HCT116 (cell line): ENCODE measurements at regions not wholly inside any gene's neighbourhood (a gene's known extent, or its start where the extent isn't known, plus 50 kb on each side); places are given as distances from the start of the nearest gene placed in this dataset.

ENCODE experiments used
- ATAC-seq: fragments of 200-7000 bp; cut with Tn5 transposase; 2 replicates; pipeline ENCODE4 v1.9.1; 2020; ENCODE audit warnings: mild to moderate bottlenecking, moderate library complexity
- BruUV-seq: library from RNA; stranded (reverse); fragments of 400-500 nt; replicated peaks from 2 replicates; lab custom pipeline; 2021; lab: Mats Ljungman, UMichigan
- CTCF ChIA-PET: fragments of 300-600 bp; sonication (Branson Sonifier 250); formaldehyde crosslinking; loops from one replicate; lab custom pipeline; 2021; ENCODE audit warnings: antibody characterized with exemption; lab: Charles Lee
- POLR2A ChIA-PET: fragments of 300-600, 350-600 bp; sonication (Branson Sonifier 250); formaldehyde crosslinking; loops from one replicate; lab custom pipeline; 2021; ENCODE audit warnings: antibody characterized with exemption; lab: Charles Lee
- RAD21 ChIA-PET, 2 experiments: fragments of 300-600 bp; sonication (Branson Sonifier 250); formaldehyde crosslinking; loops; one replicate each; lab custom pipeline; 2023; ENCODE audit warnings: low total read pairs in 2 of 2; ENCODE audit not compliant: uncharacterized antibody in 2 of 2, unreplicated experiment in 2 of 2, low non-redundant PET in 1 of 2; lab: Charles Lee
- DNase-seq: peaks from one replicate; pipeline ENCODE4 v3.0.0-alpha.2; 2010; ENCODE audit warnings: low read depth, low spot score
- H2AFZ ChIP-seq: fragments of 200-600 bp; shearing (Covaris generic), sonication (generic); 2 replicates; pipeline ENCODE4 v1.6.1; 2017; ENCODE audit warnings: low read depth, mixed run types, mixed read lengths, antibody characterized with exemption, low read length; ENCODE audit not compliant: poor library complexity, severe bottlenecking
- H3K27ac ChIP-seq: 2 replicates; pipeline ENCODE4 v1.5.1; 2012; ENCODE audit warnings: low read depth, low read length
- H3K27me3 ChIP-seq: fragments of 200-600 bp; sonication (generic); 2 replicates; pipeline ENCODE4 v1.6.1; 2016; ENCODE audit warnings: mixed run types, low read length, mixed read lengths; ENCODE audit not compliant: insufficient read depth
- H3K36me3 ChIP-seq, 2 experiments: fragments of 200-500 bp in 1 of 2; fragments of 200-600 bp in 1 of 2; sonication (Bioruptor generic) in 1 of 2; sonication (generic) in 1 of 2; 2 replicates each; pipeline versions ENCODE4 v1.5.1 to v1.6.1; 2014 to 2016; ENCODE audit warnings: low read length in 2 of 2, inconsistent platforms in 1 of 2, mixed read lengths in 1 of 2, mixed run types in 1 of 2; ENCODE audit not compliant: insufficient read depth in 2 of 2, control insufficient read depth in 1 of 2
- H3K4me1 ChIP-seq, 2 experiments: fragments of 200-600 bp in 1 of 2; sonication (generic) in 1 of 2; 2 replicates each; pipeline versions ENCODE4 v1.5.1 to v1.6.1; 2012 to 2017; ENCODE audit warnings: low read length in 2 of 2, inconsistent platforms in 1 of 2, mild to moderate bottlenecking in 1 of 2, mixed read lengths in 1 of 2, mixed run types in 1 of 2, moderate library complexity in 1 of 2; ENCODE audit not compliant: insufficient read depth in 2 of 2, control insufficient read depth in 1 of 2
- H3K4me2 ChIP-seq: fragments of 200-600 bp; sonication (generic); 2 replicates; pipeline ENCODE4 v1.6.1; 2017; ENCODE audit warnings: mixed run types, low read length, mixed read lengths
- H3K4me3 ChIP-seq, 2 experiments: fragments of 200-600 bp in 1 of 2; sonication (generic) in 1 of 2; replicated peaks in 1 of 2; 2 replicates each; pipeline ENCODE4 v1.5.1; 2011 to 2016; ENCODE audit warnings: low read length in 2 of 2, control low read depth in 1 of 2, low read depth in 1 of 2, mild to moderate bottlenecking in 1 of 2, mixed read lengths in 1 of 2, mixed run types in 1 of 2
- H3K79me2 ChIP-seq: fragments of 200-600 bp; sonication (generic); 2 replicates; pipeline ENCODE4 v1.6.1; 2017; ENCODE audit warnings: mild to moderate bottlenecking, mixed run types, low read length, moderate library complexity, mixed read lengths; ENCODE audit not compliant: insufficient read depth
- H3K9ac ChIP-seq: fragments of 200-600 bp; sonication (generic); 2 replicates; pipeline ENCODE4 v1.6.1; 2016; ENCODE audit warnings: low read length, mixed read lengths
- H3K9me2 ChIP-seq: fragments of 200-600 bp; sonication (generic), shearing (Covaris generic); 2 replicates; pipeline ENCODE4 v1.6.1; 2017; ENCODE audit warnings: mixed run types, mild to moderate bottlenecking, moderate library complexity; ENCODE audit not compliant: insufficient read depth
- H3K9me3 ChIP-seq, 2 experiments: fragments of 200-500 bp in 1 of 2; fragments of 200-600 bp in 1 of 2; sonication (Bioruptor generic) in 1 of 2; sonication (generic) in 1 of 2; 2 replicates each; pipeline ENCODE4 v1.6.1; 2014 to 2017; ENCODE audit warnings: low read length in 2 of 2, mixed read lengths in 2 of 2, inconsistent platforms in 1 of 2, low read depth in 1 of 2, mild to moderate bottlenecking in 1 of 2, mixed run types in 1 of 2, moderate library complexity in 1 of 2; ENCODE audit not compliant: control insufficient read depth in 1 of 2, insufficient read depth in 1 of 2
- H4K20me1 ChIP-seq: fragments of 200-600 bp; sonication (generic), shearing (Covaris generic); 2 replicates; pipeline ENCODE4 v1.6.1; 2017; ENCODE audit warnings: mixed run types, mild to moderate bottlenecking, moderate library complexity; ENCODE audit not compliant: insufficient read depth
- EGR1 ChIP-seq: IDR thresholded peaks from 2 replicates; pipeline ENCODE4 v1.6.1; 2012; ENCODE audit warnings: low read depth
- EZH2 ChIP-seq: fragments of 200-600 bp; sonication (generic); IDR thresholded peaks from 2 replicates; pipeline ENCODE4 v1.6.1; 2017; ENCODE audit warnings: antibody characterized with exemption, mixed run types
- EZH2phosphoT487 ChIP-seq: fragments of 200-600 bp; IDR thresholded peaks from 2 replicates; pipeline ENCODE4 v1.6.1; 2018; ENCODE audit warnings: antibody characterized with exemption, borderline replicate concordance
- FOSL1 ChIP-seq: IDR thresholded peaks from 2 replicates; pipeline ENCODE4 v1.6.1; 2012; ENCODE audit warnings: low read depth
- JUND ChIP-seq: IDR thresholded peaks from 2 replicates; pipeline ENCODE4 v1.6.1; 2012
- MAX ChIP-seq: IDR thresholded peaks from 2 replicates; pipeline ENCODE4 v1.6.1; 2012
- POLR2A ChIP-seq: IDR thresholded peaks from 2 replicates; pipeline ENCODE4 v1.7.0; 2011; ENCODE audit warnings: borderline replicate concordance; ENCODE audit not compliant: insufficient read depth, insufficient read length; ENCODE audit errors: extremely low read depth
- POLR2AphosphoS5 ChIP-seq: IDR thresholded peaks from 2 replicates; pipeline ENCODE4 v1.6.1; 2011; ENCODE audit warnings: mild to moderate bottlenecking, low read depth, low read length, moderate library complexity
- SIN3A ChIP-seq: IDR thresholded peaks from 2 replicates; pipeline ENCODE4 v1.6.1; 2012; ENCODE audit warnings: low read depth
- SP1 ChIP-seq: IDR thresholded peaks from 2 replicates; pipeline ENCODE4 v1.6.1; 2012; ENCODE audit warnings: low read depth
- SRF ChIP-seq: IDR thresholded peaks from 2 replicates; pipeline ENCODE4 v1.6.1; 2012; ENCODE audit warnings: low read depth
- TCF7L2 ChIP-seq: IDR thresholded peaks from 2 replicates; pipeline ENCODE4 v1.7.0; 2011; ENCODE audit warnings: borderline replicate concordance, inconsistent platforms; ENCODE audit not compliant: insufficient read depth, insufficient read length; ENCODE audit errors: extremely low read depth
- YY1 ChIP-seq: IDR thresholded peaks from 2 replicates; pipeline ENCODE4 v1.6.1; 2011; ENCODE audit warnings: low read length, low read depth, moderate library complexity, mild to moderate bottlenecking; ENCODE audit not compliant: insufficient replicate concordance; ENCODE audit errors: extremely low read depth
- ZBTB33 ChIP-seq: IDR thresholded peaks from 2 replicates; pipeline ENCODE4 v1.6.1; 2011; ENCODE audit warnings: mild to moderate bottlenecking, low read length, moderate library complexity; ENCODE audit not compliant: insufficient replicate concordance; ENCODE audit errors: extremely low read depth
- ZFX ChIP-seq: fragments of 450-650 bp; IDR thresholded peaks from 2 replicates; pipeline ENCODE4 v1.6.1; 2017
- ZNF274 ChIP-seq: fragments of 200-500 bp; sonication (Bioruptor generic); IDR thresholded peaks from 2 replicates; pipeline ENCODE4 v1.6.1; 2014; ENCODE audit warnings: mild to moderate bottlenecking, low read depth, low read length, inconsistent platforms
- intact Hi-C: fragments of 100-400 bp; cut with micrococcal nuclease; formaldehyde crosslinking; loops from 2 replicates; pipeline ENCODE4 v1.10.0; 2022

GRCh38 chr1:177556163-177556562 lies 385.4 kb downstream of the BRINP2 start:
- no peaks in the 10 kb centered on the region for H3K9me2 ChIP-seq
- DNase-seq (no peak), ATAC-seq (no peak)
- POLR2A ChIA-PET: no interaction called here
- H3K27ac ChIP-seq: no peak overlapping the region
- H3K9me3 ChIP-seq: no peaks in the 10 kb centered on the region
- no peak overlapping the region for H3K4me3 ChIP-seq
- no peak overlapping the region for H2AFZ ChIP-seq
- intact Hi-C loops: no loop called here
- no peaks in the 10 kb centered on the region for H4K20me1 ChIP-seq
- CTCF ChIA-PET: no interaction called here
- no peaks in the 10 kb centered on the region for H3K79me2 ChIP-seq
- H3K9ac ChIP-seq: no peak overlapping the region
- no peak overlapping the region for H3K4me2 ChIP-seq
- H3K4me1 ChIP-seq: no peaks in the 10 kb centered on the region
- no TSS peak for BruUV-seq
- RAD21 ChIA-PET: no interaction called here
- H3K36me3 ChIP-seq: no peaks in the 10 kb centered on the region
- no peaks in the 10 kb centered on the region for H3K27me3 ChIP-seq
- no peak for TF ChIP-seq MAX
- TF ChIP-seq FOSL1: no peak
- no peak for TF ChIP-seq TCF7L2

DNA sequence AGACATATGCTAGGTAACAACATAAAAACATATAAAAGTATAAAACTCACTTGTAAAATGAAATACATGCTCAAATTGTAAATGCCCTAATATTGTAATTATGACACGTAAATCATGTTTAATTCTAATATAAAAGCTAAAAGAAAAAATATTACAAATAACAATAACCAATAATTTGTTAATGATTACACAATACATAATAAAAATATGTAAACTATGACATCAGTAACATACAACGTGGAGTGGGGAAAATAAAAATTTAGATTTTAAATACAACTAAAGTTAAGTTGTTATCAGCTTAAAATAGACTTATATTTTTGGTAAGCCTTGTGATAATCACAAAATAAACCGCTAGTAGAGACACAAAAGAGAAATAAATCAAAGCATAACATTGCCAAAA lies 376.4 kb downstream of the BRINP2 start:
- H3K9ac ChIP-seq: no peak overlapping the region
- H3K4me3 ChIP-seq: no peak overlapping the region
- no peaks in the 10 kb centered on the region for H3K4me1 ChIP-seq
- no peak overlapping the region for H3K4me2 ChIP-seq
- H3K79me2 ChIP-seq: no peaks in the 10 kb centered on the region
- no peaks in the 10 kb centered on the region for H3K9me3 ChIP-seq
- H3K27me3 ChIP-seq: no peaks in the 10 kb centered on the region
- no peaks in the 10 kb centered on the region for H3K36me3 ChIP-seq
- no peaks in the 10 kb centered on the region for H4K20me1 ChIP-seq
- intact Hi-C loops: no loop called here
- H2AFZ ChIP-seq: no peak overlapping the region
- no peak for DNase-seq
- POLR2A ChIA-PET: no interaction called here
- no peak for TF ChIP-seq EZH2phosphoT487
- no peak for TF ChIP-seq TCF7L2
- TF ChIP-seq SIN3A: no peak
- no peak for TF ChIP-seq POLR2AphosphoS5
- TF ChIP-seq ZFX: no peak
- TF ChIP-seq JUND: no peak
- TF ChIP-seq YY1: no peak
- no peak for TF ChIP-seq MAX
- TF ChIP-seq SRF: no peak
- no peak for TF ChIP-seq EGR1
- TF ChIP-seq EZH2: no peak
- TF ChIP-seq POLR2A: no peak
- TF ChIP-seq ZNF274: no peak
- no peak for TF ChIP-seq ZBTB33
- no peak for TF ChIP-seq SP1
- TF ChIP-seq, all 23 proteins: peak for 0
- RAD21 ChIA-PET: no interaction called here
- CTCF ChIA-PET: no interaction called here
- Histone ChIP-seq H3K27ac (no peak overlapping the region), H3K9me2 (no peaks in the 10 kb centered on the region)
- ATAC-seq: no peak
- BruUV-seq: no TSS peak
